NK-92 treated with Interleukin-12 subunit alpha and Interleukin-12 subunit beta, amount 100 ng/mL, for 24 hours (cell line): ENCODE measurements at regions not wholly inside any gene's neighbourhood (a gene's known extent, or its start where the extent isn't known, plus 50 kb on each side); places are given as distances from the start of the nearest gene placed in this dataset.
"Not testable (repeated sequence)": the region's sequence is repeated elsewhere in the genome, so short reads cannot be mapped to it uniquely, and the experiment has no call there.

Source experiments
- DNase-seq: peaks from one replicate; lab custom pipeline; 2025; lab: John Stamatoyannopoulos, UW

GRCh38 chr2:126238251-126238650 lies 417.7 kb upstream of the GYPC start:
- no peak for DNase-seq

GRCh38 chr2:126239320-126239955 lies 416.5 kb upstream of the GYPC start:
- no peak for DNase-seq

- DNase-seq, result no peak
Measured at GRCh38 chr2:126241001-126241400, 415.0 kb upstream of the GYPC start.

- DNase-seq, result no peak
Measured at GRCh38 chr2:126241411-126241810, 414.5 kb upstream of the GYPC start.

GRCh38 chr2:126244937-126245336 lies 411.0 kb upstream of the GYPC start:
- DNase-seq, result peak; percentile 6

GRCh38 chr2:126253669-126254068 lies 402.3 kb upstream of the GYPC start:
- no peak for DNase-seq

GRCh38 chr2:126264625-126265024 lies 391.3 kb upstream of the GYPC start:
- DNase-seq, result no peak

- no peak for DNase-seq
Measured at GRCh38 chr2:126269911-126270310, 386.0 kb upstream of the GYPC start.

- DNase-seq, result no peak
Measured at GRCh38 chr2:126270587-126270986, 385.4 kb upstream of the GYPC start.

- no peak for DNase-seq
Measured at GRCh38 chr2:126272401-126272800, 383.6 kb upstream of the GYPC start.

- DNase-seq, result no peak
Measured at GRCh38 chr2:126275098-126275497, 380.9 kb upstream of the GYPC start.

GRCh38 chr2:126276268-126276667 lies 379.7 kb upstream of the GYPC start:
- DNase-seq, result not testable (repeated sequence)

- DNase-seq, result no peak
Measured at GRCh38 chr2:126288362-126288761, 367.6 kb upstream of the GYPC start.

GRCh38 chr2:126293962-126294361 lies 362.0 kb upstream of the GYPC start:
- DNase-seq, result not testable (repeated sequence)

- no peak for DNase-seq
Measured at GRCh38 chr2:126299469-126299976, 356.4 kb upstream of the GYPC start.

GRCh38 chr2:126300348-126300747 lies 355.6 kb upstream of the GYPC start:
- no peak for DNase-seq

GRCh38 chr2:126302043-126302442 lies 353.9 kb upstream of the GYPC start:
- no peak for DNase-seq

- no peak for DNase-seq
Measured at GRCh38 chr2:126303113-126303512, 352.8 kb upstream of the GYPC start.

GRCh38 chr2:126304154-126304553 lies 351.8 kb upstream of the GYPC start:
- DNase-seq, result no peak

- DNase-seq, result no peak
Measured at GRCh38 chr2:126306539-126306938, 349.4 kb upstream of the GYPC start.

GRCh38 chr2:126307740-126308139 lies 348.2 kb upstream of the GYPC start:
- no peak for DNase-seq

GRCh38 chr2:126309185-126309584 lies 346.8 kb upstream of the GYPC start:
- DNase-seq, result no peak

- no peak for DNase-seq
Measured at GRCh38 chr2:126312579-126312978, 343.4 kb upstream of the GYPC start.

- no peak for DNase-seq
Measured at GRCh38 chr2:126315828-126316227, 340.1 kb upstream of the GYPC start.
